NCI-H2227 (cell line): ENCODE measurements at regions not wholly inside any gene's neighbourhood (a gene's known extent, or its start where the extent isn't known, plus 50 kb on each side); places are given as distances from the start of the nearest gene placed in this dataset.
"Not testable (repeated sequence)": the region's sequence is repeated elsewhere in the genome, so short reads cannot be mapped to it uniquely, and the experiment has no call there.

ENCODE experiments used
- DNase-seq: peaks from one replicate; lab custom pipeline; 2025; ENCODE audit not compliant: unreplicated experiment; lab: John Stamatoyannopoulos, UW

- no peak for DNase-seq
Observed at GRCh38 chr1:190665045-190665444, 187.4 kb upstream of the BRINP3 start.

GRCh38 chr1:190667914-190668313 is 190.2 kb upstream of the BRINP3 start:
- DNase-seq = no peak

GRCh38 chr1:190679044-190679443 is 201.4 kb upstream of the BRINP3 start:
- DNase-seq = no peak

GRCh38 chr1:190679454-190679853 is 201.8 kb upstream of the BRINP3 start:
- DNase-seq = no peak

GRCh38 chr1:190679983-190680382 is 202.3 kb upstream of the BRINP3 start:
- no peak for DNase-seq

- DNase-seq = no peak
Observed at GRCh38 chr1:190685676-190686075, 208.0 kb upstream of the BRINP3 start.

- DNase-seq = no peak
Observed at GRCh38 chr1:190688096-190688495, 210.4 kb upstream of the BRINP3 start.

- not testable (repeated sequence) for DNase-seq
Observed at GRCh38 chr1:190698488-190698887, 220.8 kb upstream of the BRINP3 start.

- no peak for DNase-seq
Observed at GRCh38 chr1:190699165-190699564, 221.5 kb upstream of the BRINP3 start.

GRCh38 chr1:190708418-190709057 is 230.9 kb upstream of the BRINP3 start:
- no peak for DNase-seq

- no peak for DNase-seq
Observed at GRCh38 chr1:190711069-190711468, 233.4 kb upstream of the BRINP3 start.

GRCh38 chr1:190717055-190717454 is 239.4 kb upstream of the BRINP3 start:
- no peak for DNase-seq

GRCh38 chr1:190736971-190737590 is 259.4 kb upstream of the BRINP3 start:
- DNase-seq = no peak

- no peak for DNase-seq
Observed at GRCh38 chr1:190738317-190738716, 260.7 kb upstream of the BRINP3 start.

GRCh38 chr1:190739926-190740325 is 262.3 kb upstream of the BRINP3 start:
- DNase-seq = no peak

- no peak for DNase-seq
Observed at GRCh38 chr1:190747704-190748103, 270.0 kb upstream of the BRINP3 start.

- no peak for DNase-seq
Observed at GRCh38 chr1:190752131-190752530, 274.5 kb upstream of the BRINP3 start.

- DNase-seq = peak; percentile 50
Observed at GRCh38 chr1:190754666-190755065, 277.0 kb upstream of the BRINP3 start.

- DNase-seq = no peak
Observed at GRCh38 chr1:190759807-190760206, 282.1 kb upstream of the BRINP3 start.

GRCh38 chr1:190762325-190762724 is 284.7 kb upstream of the BRINP3 start:
- DNase-seq = no peak

- DNase-seq = no peak
Observed at GRCh38 chr1:190792873-190793272, 315.2 kb upstream of the BRINP3 start.

GRCh38 chr1:190807629-190808028 is 330.0 kb upstream of the BRINP3 start:
- no peak for DNase-seq

GRCh38 chr1:190808035-190808434 is 330.4 kb upstream of the BRINP3 start:
- DNase-seq = no peak
